HG02642 (cell line): ENCODE measurements at regions not wholly inside any gene's neighbourhood (a gene's known extent, or its start where the extent isn't known, plus 50 kb on each side); places are given as distances from the start of the nearest gene placed in this dataset.

Source experiments
- ATAC-seq: cut with Tn5 transposase; IDR thresholded peaks from one replicate; pipeline ENCODE4 v1.9.1; 2021; ENCODE audit warnings: mild to moderate bottlenecking; ENCODE audit not compliant: unreplicated experiment, poor library complexity

DNA sequence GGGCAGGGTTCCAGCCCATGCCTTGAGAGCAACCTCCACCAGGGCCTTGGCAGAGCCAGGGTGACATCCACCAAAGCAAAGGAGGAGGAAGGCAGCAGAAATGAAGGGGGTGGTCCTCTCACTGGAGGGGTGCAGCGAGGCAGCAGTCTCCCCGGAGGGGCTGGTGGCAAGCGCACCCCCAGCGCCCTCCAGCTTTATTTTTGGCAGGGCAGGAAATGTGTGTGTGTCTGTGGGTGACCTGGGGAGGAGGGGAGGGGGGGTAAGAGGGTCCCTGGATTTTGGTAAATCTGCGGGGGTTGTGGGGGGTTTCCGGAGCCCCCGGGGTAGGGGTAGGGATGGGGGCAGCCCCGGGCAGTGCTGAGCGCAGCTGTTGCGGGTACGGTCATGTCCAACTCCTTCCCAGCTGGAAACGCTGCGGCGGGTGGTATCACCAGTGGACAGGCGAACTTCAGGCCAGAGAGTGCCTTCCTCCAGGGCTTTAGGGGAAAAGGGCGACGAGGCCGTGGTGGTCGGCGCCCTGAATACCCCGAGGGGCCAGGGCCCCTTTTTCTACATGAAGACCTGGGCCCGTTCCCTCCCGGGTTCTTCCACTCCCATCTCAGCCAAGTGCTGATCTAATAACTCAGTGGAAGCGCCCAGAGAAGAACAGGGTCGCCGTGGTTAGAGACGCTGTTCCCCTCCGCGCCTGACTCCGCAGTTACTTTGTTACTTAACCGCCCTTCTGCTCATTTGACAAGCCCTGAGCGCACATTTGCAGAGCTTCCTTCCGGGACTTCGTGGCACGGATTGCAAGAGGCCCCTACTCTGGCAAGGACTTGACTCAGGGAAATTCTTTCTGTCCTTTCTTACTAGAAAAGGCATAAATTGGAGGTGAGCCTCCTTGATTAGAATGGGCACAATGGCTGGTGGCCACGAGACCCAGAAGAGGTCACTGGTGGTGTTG is 55.2 kb downstream of the FOS start:
- ATAC-seq, result no peak

DNA sequence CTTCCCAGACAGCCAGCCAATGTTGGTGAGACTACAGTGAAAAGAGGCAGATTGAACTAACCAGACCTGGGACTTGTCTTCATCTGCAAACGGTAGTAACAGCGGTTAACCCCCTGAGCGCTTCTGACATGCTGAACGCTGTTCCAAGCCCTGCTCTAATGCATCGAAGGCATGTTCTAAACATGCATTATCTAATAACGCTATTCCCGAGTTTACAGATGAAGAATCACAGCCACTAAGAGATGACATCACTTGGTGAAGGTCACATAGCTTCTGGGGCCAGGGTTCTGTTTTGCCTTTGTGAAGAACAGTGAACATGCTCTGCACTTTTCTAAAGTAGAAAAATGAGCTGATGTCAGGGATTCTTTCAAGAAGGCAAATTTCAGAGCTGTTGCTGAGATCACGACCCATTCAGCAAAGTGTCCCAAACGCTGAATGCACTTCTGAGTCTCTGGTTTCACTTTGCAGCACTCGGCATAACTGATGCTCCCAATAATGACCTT is 56.0 kb downstream of the FOS start:
- ATAC-seq, result no peak

DNA sequence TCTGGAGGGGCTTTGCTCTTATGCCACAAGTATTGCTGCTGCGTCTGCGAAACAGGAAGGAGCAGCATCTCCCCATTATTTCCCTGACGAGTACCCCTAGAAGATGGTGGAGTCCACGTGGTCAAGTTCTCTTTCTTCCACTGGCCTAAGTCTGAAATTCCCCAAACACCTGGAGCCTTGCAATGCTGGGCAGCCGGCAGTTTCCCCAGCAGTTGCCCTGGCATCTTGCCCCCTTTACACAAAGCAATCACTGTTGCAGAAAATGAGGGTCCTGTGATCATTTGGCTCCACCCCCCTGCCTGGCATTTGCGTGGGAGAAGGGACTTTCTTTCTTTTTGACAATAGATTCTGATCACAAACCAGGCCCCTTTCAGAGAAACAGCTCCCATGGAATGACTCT is 56.9 kb downstream of the FOS start:
- ATAC-seq, result no peak

DNA sequence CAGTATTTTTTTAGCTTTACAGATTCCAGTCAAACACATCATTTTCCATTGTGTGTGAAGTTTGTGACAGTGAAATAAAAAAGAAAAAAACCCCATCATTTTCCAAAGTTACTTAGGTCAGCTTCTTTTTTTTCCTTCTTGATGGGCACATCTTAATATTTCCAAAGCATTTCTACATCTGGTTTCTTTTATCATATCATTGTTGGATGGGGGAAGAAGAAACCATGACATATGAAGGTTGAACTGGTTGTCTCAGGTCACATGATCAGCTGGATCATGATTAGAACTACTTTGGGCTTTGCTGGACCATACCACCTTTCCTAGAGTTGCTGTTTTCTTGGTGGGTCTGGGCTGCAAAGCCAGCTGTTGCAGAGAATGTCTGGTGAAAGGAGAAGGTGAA is 59.8 kb downstream of the FOS start:
- no peak for ATAC-seq

DNA sequence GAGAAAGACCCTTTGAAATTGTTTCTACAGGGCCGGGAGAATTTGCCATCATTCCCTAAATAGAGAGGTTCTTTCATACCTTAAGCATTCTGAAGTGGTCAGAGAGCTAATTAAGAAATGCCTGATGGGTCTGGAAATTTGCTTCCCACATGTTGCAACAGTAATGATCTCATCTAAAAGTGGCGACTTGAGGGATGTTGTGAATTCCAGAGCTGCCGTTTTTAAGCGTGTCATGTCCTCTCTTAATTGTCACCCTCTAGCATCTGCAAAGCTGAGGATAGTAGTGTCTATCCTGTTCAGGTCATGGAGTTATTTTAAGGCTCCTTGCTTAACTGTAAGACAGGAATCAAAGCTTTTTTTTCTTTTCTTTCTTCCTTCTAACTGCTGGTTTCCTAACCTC is 60.4 kb downstream of the FOS start:
- no peak for ATAC-seq

DNA sequence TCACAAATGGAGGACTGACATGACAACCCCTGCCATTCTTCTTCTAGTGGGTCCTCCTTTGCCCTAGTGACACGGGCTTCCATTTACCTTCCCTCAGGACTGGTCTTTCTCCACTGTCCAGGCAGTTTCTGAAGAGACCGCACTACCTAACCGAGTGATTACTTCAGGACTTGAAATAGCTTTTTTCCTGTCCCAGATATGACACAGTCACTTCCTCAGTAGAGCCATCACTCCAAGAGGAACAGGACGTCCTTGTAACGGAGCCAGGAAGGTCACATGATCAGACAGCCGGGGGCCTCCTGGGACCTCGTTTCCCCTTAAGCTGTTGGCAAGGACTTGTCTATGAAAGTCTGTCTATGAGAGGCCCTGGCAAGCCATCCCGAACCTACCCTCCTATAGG is 62.3 kb downstream of the FOS start:
- no peak for ATAC-seq

DNA sequence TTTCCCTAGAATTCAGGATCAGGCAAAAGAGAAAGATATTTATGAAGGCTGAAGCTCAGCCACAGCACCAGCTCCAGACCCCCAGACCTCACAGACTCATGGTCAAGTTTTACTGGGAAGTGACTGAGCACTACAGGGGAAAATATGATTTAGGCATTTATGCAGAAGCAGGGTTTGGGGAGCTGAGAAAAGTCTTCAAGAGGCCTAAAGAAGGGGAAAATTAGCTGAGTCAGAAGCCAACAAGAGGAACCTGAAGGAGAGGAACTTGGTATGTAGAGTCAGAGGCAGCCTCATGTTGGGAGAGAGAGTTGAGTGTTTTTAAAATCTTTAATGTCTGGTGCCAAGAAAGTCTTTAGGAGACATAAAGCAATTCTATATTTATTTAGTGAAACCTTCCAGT is 63.0 kb downstream of the FOS start:
- ATAC-seq, result no peak

DNA sequence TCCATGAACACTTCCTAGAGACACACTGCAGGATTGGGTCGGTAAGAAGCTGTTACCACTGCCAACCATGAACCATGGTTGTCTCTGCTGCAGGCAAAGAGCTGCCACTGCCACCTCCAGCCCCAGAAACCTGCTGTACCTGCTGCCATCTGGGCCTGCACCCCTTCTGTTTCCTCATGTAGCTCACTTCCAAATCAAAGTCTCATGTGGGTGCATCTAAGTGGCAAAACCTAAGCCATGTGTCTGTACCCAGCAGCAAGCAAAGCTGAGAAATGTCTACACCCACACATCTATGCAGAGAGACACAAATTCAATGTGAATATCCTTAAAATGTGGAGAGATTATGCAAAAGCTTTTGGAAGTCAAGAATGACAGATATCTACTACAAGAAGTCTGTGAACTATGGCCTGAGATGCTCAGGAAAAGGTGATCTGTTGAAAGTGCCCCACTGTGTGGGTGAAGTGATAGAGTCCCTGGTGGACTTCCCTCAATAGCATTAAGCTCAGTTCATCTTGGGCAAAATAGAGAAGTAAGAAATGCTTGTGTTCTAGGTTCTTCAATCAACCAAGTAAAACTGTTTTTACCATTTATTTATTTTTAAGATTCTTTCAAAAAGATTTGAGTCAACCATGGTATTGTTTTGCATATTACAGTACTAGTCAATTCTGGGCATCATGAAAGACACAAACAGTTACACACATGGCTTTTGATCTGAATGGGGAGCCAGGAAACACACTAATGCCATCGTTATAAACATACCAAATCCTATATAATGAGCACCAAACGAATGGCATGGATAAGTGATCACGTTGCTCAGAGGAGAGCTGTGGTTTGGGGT is 64.4 kb downstream of the FOS start:
- ATAC-seq, result peak; percentile 54

DNA sequence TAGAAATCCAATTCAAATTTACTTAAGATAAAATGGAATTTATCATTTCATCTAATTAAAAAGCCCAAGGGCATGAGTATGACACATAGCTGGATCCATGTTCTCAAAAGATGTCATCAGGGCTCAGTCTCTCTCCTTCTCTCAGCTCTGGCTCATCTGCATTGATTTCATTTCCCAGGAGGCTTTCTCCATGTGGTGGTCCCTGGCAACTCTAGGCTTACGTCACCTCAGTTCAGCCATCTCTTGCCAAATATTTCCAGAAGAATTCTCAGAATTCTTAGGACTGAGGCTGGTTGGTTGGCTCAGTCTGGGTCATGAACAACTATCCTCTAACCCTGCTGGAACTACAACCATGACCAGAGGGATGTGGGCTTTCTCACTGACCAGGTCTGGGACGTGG is 65.3 kb downstream of the FOS start:
- ATAC-seq, result no peak

DNA sequence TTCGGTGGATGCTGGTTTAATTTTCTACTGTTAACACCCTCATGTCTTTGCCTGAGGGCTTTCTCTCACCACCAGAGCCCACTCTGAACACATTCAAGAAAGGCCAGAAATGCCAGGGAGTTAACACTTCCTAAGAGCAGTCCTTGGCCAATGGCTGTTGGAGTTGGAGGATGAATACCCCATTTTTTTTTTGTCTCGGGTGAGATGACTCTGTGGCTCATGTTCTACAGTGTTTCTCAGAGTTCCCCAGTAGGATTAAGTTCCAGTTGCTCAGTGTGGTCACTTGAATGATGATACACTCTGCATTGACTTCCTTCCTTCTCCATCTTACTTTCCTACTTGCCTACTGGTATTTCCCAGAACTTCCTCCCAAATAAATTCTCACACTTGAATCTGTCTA is 65.8 kb downstream of the FOS start:
- no peak for ATAC-seq

DNA sequence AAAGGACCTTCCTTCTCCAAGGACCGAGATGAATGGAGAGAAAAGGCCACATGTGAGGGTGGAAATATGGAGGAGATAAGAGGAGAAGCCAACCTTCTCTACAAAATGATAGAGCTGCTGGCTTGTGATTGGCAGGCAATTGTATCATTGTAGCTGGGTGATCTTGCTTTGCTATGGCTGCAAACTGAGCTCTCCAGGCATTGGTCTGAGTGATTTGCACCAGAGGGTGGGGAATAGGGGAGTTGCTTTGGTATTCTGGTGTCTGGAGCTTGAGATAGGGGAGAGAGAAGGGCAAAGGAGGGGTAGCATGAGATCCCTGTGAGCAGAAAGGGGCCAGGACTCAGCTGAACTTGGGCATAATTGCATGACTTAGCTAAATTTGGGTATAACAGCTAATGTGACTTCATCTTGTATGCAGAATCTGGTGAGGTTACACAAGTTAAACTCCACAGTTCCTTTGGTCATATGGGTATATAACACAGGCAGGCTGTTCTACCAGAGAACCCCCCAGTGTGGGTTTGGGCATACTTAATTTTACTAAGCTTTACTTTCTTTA is 72.0 kb downstream of the FOS start:
- ATAC-seq, result no peak

DNA sequence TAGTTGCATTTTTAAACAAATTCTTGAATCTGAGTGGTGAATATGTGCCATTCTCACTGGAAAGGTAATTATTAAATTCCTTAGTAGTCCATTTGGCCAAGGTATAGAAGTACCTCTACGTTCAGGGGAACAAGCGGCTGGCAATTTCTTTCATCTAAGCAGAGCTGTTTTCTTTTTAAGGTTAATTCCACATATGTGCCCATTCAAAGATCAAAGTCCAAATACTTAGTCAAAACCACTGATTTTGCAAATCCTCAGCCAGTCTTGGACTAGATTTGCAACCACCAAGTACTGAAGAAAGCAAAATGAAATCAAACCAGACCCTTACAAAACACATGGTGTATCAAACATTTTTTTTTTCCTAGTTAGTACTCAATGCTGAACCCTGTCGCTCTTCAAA is 68.7 kb upstream of the JDP2 start:
- ATAC-seq, result no peak

DNA sequence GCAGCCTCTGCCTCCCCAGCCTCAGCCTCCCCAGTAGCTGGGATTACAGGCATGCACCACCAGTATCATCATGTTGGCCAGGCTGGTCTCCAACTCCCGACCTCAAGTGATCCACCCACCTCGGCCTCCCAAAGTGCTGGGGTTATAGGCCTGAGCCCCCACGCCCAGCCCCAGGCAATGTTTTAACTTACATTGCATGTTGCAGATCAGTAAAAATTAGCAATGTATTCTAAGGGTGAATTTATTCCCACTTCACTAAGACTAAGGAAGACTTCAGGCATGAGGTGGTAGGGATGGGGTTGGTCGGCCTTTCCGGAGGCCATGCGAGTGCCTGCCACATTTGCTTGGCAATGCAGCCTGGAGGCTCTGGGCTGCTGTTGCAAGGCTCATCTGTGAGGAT is 66.8 kb upstream of the JDP2 start:
- ATAC-seq, result no peak

DNA sequence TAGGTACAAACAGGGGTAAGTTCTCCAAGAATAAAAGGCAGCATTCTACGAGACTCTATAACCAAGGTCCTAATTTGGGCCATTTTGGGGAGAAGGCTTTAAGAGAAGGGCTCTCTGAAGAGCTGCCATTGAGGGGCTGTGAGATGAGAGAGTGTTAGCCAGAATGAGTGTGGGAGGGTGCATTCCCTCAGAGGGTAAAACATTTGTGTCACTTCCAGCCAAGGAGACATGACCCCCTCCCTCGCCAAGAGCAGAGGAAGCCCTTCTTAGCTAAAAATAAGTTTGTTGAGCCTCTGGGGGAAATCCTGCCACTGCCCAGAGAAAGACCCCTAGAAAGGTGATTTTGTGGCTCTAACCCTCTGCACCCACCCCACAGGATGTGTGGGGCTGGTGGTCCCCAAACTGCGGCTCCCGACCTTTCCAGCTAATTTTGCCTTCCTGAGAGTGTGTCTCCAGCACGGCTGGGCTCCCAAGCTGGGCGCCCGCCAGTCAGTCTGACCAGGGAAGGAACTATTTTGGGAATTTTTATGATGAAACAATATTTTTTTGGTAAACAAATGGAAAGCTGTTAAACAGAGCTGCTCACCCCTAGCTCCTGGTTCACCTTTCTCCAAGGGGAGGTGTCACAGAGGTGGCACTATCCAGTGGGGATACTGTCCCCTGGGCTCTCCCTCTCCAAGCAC is 65.9 kb upstream of the JDP2 start:
- no peak for ATAC-seq

DNA sequence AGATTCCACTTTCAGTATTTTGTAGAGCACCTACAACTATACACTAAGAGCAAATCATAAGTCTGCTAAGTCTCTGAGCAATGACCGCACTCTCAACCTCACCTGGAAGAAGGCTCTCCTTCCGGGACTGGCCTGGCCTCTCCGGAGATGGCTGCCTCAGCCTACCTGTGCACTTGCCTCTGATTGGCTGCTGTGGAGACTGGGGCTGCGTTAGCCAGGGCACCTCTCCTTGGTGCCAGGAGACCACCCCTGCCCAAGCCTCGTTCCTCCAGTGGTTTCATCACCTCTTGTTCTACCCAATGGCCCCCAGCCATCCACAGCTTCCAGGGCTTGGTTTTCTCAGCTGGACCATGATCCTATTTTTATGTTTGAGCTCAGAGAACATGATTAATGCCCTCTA is 64.7 kb upstream of the JDP2 start:
- no peak for ATAC-seq

DNA sequence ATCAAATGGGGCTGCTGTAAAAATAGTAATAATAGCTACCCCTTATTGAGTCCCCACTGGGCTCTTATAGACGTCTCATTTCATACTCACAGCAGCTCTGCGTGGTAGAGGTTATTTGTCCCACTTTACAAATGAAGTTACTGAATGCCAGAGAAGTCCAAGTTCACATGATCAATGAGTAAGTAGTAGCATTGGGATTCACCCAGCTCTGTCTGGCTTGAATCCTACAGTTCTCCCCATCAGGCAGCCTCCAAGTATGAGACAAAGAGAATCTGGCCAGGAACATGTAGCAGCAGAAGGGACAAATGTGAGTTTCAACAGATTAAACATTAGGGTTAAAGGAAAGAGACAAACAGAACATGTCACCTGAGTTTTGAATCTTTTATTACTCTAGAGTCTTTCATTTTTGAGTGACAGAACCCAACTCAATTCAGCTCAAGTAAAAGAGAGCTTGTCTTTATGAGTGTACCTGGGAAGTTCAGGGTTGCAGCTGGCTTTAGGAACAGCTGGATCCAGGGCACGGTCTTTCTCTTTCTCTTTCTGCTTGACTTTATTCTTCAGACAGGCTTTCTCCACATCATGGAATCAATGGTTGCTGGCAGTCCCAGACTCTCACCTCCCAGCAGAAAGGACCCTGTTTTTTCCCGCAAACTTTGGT is 64.1 kb upstream of the JDP2 start:
- no peak for ATAC-seq

DNA sequence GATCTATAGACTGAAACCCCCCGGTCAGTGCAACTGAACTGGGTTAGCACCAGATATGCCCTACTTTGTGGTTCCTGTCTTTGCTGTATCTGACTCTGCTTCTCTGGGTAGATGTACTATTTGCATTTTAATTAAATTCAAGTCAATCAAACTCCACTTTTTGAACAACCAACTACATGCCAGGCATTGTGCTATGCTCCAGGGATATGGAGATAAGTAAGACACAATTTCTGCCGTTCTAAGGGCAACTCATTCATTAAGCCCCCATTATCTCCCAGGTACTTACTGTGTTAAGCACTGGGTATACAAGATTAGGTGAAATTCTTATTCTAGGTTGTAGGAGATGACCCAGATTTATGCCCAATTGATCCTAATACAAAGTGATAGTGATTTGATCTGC is 62.7 kb upstream of the JDP2 start:
- ATAC-seq, result no peak

DNA sequence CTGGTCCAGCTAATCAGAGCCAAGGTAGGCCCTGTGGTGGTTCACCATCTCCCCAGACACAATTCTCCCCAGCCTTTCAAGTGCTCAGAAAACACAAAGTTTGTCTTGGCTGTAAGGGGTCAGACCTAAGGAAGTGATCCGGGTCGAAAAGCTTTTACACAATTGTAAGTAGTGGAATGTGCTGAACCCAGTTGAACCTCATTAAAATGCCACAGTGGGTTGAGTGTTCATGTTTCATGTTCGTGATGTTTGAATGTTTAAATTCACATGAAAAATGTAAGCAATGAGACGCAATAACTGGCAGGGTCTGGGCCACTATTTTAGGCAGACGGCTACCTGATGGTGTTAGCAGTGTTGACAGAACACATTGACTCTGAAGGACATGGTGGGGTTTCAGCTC is 60.9 kb upstream of the JDP2 start:
- no peak for ATAC-seq

DNA sequence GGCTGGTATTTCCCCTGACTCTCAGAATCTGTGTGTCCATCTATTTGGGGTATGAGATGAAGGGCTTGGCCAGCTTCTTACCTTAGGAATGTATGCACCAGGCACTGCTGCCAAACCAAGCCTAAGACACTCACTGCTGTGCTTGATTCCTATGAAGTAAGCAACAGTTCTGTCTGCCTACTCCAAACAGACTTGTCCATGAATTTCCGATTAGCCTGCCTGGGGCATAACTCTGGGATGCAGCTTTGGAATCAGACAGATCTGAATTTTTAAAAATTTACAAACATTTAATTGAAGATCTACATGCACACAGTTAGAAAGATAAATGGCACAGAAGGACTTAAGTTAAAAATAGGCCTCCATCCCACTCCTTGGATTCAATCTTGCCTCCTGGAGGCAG is 59.5 kb upstream of the JDP2 start:
- no peak for ATAC-seq

DNA sequence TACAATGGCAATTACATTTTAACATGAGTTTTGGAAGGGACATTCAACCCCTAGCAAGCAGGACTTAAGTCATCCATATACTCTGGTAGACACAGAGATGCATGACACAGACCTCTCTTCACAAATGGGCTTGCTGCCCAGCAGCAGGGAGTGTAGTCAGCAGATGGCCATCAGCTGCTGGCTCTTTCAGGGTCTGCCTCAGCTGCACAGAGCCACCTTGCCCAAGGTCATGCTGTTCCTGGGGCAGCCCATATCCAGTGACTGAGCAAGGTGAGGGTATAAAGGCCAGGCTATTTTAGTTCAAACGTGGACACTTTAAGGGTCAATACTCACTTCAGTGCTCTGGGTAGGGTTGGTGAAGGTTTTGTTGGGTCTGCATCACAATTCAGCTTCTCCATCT is 58.3 kb upstream of the JDP2 start:
- ATAC-seq, result no peak
